Testis (tissue), 2 donors: ENCODE measurements at regions not wholly inside any gene's neighbourhood (a gene's known extent, or its start where the extent isn't known, plus 50 kb on each side); places are given as distances from the start of the nearest gene placed in this dataset.

Experiments
- POLR2A ChIP-seq: fragments of 450-650 bp; IDR thresholded peaks from one replicate; pipeline ENCODE4 v1.6.1; 2017; ENCODE audit warnings: antibody characterized with exemption, mild to moderate bottlenecking, moderate library complexity
- TF ChIP-seq, protein P1 (sequence below), 3 experiments: fragments of 450-650 bp in 2 of 3; fragments of 200-600 bp in 1 of 3; sonication (generic) in 1 of 3; IDR thresholded peaks; one replicate each; pipeline ENCODE4 v1.5.1; 2016 to 2019; ENCODE audit warnings: antibody characterized with exemption in 3 of 3, mild to moderate bottlenecking in 2 of 3, moderate library complexity in 1 of 3

- TF ChIP-seq POLR2A = no peak
- TF ChIP-seq, protein P1, sequence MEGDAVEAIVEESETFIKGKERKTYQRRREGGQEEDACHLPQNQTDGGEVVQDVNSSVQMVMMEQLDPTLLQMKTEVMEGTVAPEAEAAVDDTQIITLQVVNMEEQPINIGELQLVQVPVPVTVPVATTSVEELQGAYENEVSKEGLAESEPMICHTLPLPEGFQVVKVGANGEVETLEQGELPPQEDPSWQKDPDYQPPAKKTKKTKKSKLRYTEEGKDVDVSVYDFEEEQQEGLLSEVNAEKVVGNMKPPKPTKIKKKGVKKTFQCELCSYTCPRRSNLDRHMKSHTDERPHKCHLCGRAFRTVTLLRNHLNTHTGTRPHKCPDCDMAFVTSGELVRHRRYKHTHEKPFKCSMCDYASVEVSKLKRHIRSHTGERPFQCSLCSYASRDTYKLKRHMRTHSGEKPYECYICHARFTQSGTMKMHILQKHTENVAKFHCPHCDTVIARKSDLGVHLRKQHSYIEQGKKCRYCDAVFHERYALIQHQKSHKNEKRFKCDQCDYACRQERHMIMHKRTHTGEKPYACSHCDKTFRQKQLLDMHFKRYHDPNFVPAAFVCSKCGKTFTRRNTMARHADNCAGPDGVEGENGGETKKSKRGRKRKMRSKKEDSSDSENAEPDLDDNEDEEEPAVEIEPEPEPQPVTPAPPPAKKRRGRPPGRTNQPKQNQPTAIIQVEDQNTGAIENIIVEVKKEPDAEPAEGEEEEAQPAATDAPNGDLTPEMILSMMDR (IDR thresholded peaks at IDR 0.05) = no peak
Observed at GRCh38 chr4:17293901-17294300, 218.0 kb downstream of the QDPR start.
